Mononuclear cell (primary cell): ENCODE measurements at regions not wholly inside any gene's neighbourhood (a gene's known extent, or its start where the extent isn't known, plus 50 kb on each side); places are given as distances from the start of the nearest gene placed in this dataset.

Experiments used
- H3K27me3 ChIP-seq: 2 replicates; pipeline ENCODE4 v1.6.0; 2011; ENCODE audit warnings: low read length, control low read depth; ENCODE audit not compliant: insufficient read depth
- H3K4me1 ChIP-seq: 2 replicates; pipeline ENCODE4 v1.5.1; 2011; ENCODE audit warnings: mild to moderate bottlenecking, low read length, control low read depth; ENCODE audit not compliant: insufficient read depth
- H3K4me3 ChIP-seq: 2 replicates; pipeline ENCODE4 v1.5.1; 2011; ENCODE audit warnings: mild to moderate bottlenecking, low read length, moderate library complexity
- H3K9me3 ChIP-seq: 2 replicates; pipeline ENCODE4 v1.5.1; 2011; ENCODE audit warnings: low read depth, mild to moderate bottlenecking, control low read depth, low read length

DNA sequence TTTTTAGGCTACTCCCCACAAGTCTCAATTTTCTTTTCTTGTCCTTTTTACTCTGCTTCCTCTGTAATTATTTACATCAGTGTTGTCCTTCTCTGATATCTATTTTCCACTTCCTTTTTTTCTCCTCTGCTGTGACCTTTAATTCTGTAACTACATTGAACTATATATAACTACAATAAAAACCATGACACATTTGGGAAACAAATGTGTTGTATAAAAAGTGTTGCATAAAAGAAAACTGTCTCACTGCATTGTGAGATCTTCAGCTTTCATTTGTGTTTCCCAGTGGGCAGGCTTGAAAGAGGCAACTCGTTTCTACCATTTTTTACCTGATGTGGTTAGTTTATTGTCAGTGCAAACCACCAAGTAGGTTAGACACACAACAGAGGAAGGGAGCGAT, 483.9 kb upstream of the NRP1 start:
- no peaks in the 10 kb centered on the region for H3K4me1 ChIP-seq
- H3K9me3 ChIP-seq, result no peaks in the 10 kb centered on the region
- no peak overlapping the region for H3K4me3 ChIP-seq
- no peaks in the 10 kb centered on the region for H3K27me3 ChIP-seq

DNA sequence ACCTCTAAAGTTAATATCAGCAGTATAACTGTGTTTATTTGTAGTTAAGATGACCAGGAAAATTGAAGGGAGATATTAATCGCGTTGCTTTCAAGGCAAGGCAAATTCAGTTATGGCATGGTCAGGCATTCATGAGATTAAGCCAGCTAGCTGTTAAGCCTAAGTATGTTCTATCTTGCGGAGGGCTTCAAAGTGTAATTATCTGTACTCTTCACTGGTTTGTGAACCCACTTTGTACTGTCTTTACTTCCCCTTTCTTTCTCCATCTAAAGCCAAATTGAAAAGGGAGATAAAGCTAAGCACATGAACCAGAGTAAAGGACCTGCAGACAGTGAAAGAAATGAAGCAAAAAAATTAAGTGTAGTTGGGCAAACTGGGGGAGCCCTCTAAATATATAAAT, 483.1 kb upstream of the NRP1 start:
- Histone ChIP-seq H3K4me1 (no peaks in the 10 kb centered on the region), H3K4me3 (no peak overlapping the region), H3K9me3 (no peaks in the 10 kb centered on the region), H3K27me3 (no peaks in the 10 kb centered on the region)

DNA sequence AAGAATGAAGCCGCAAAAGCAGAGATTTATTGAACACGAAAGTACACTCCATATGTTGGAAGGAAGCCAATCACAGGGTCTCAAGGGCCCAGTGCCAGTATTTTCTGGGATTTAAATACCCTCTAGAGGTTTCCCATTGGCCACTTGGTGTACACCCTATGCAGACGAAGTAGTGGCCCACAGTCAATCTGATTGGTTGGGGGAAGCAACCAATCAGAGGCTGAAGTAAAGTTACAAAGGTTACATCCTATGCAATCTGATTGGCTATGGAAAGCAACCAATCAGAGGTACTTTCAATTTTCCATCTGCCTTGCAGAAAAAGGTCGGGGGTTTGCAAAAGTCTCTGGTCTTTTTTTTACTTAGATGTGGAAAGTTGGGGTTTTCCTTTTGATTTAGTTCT, 481.3 kb upstream of the NRP1 start:
- Histone ChIP-seq H3K9me3 (no peaks in the 10 kb centered on the region), H3K27me3 (no peaks in the 10 kb centered on the region), H3K4me1 (no peaks in the 10 kb centered on the region), H3K4me3 (no peak overlapping the region)

DNA sequence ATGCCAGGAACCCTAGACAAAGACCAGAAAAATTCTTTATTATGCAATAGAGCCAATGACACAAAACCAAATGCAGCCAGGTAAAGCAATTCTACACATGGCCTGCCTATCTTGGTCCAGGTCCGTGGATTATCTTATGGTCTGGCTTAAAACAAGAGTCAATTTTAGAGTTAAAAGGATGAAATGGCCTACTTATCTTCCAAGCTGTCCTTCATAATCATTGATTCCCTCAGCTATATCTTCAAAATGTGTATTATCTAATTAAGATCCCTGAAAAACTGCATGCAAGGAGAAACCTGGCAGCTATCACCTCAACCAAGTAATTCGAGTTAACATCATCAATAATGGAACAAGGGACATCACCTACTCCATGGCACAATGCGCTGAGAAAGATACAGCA, 479.4 kb upstream of the NRP1 start:
- H3K27me3 ChIP-seq, result no peaks in the 10 kb centered on the region
- H3K4me3 ChIP-seq, result no peak overlapping the region
- no peaks in the 10 kb centered on the region for H3K4me1 ChIP-seq
- H3K9me3 ChIP-seq, result no peaks in the 10 kb centered on the region

DNA sequence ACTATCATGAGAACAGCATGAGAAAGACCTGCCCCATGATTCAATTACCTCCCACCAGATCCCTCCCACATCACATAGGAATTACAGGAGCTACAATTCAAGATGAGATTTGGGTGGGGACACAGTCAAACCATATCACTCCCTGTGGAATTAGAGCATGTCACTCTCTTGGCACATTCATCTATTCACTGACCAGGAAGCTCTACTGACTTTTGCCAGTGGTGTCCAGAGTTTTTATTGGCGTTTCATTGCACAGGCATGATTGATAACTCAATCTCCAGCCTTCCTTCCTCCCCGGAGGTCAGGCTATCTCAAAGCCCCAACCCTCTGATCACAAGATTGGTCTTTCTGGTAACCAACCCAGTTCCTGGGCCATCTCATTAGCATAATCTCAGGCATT, 478.9 kb upstream of the NRP1 start:
- Histone ChIP-seq H3K4me3 (no peak overlapping the region), H3K9me3 (no peaks in the 10 kb centered on the region), H3K27me3 (no peaks in the 10 kb centered on the region), H3K4me1 (no peaks in the 10 kb centered on the region)

DNA sequence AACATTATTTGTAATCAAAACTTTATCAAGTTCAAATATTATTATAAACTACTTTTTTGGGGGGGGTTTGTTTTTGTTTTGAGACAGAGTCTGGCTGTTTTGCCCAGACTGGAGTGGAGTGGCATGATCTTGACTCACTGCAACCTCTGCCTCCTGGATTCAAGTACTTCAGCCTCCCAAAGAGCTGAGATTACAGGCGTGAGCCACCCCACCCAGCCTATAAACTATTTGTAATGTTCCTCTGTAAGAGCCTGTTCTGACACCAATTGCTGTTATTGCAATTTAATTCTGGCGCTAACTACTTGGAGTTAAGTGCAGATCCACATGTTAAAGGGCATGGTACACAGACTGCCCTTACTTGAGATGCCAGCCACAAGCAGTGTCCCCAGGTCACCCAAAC, 478.1 kb upstream of the NRP1 start:
- H3K4me3 ChIP-seq, result no peak overlapping the region
- no peaks in the 10 kb centered on the region for H3K27me3 ChIP-seq
- no peaks in the 10 kb centered on the region for H3K9me3 ChIP-seq
- no peaks in the 10 kb centered on the region for H3K4me1 ChIP-seq

DNA sequence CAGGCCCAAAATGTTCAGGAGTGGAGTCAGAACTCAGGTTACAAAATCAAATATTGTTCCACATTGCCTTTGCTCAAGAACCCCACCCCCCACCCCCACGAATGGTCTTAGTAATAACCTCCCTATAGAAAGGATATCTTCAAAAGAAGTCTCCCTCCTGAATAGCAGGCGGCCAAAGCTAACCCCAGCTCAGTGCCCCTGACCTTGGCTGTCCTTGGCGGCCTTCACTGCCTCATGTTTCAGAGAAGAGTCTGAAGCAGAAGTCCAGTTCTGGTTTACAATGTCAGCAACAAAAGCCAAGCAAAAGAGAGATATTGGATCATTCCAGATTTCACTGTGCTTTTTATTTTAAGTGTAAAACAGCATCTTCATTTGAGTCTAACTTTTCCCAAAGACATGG, 476.5 kb upstream of the NRP1 start:
- Histone ChIP-seq H3K27me3 (no peaks in the 10 kb centered on the region), H3K9me3 (no peaks in the 10 kb centered on the region), H3K4me1 (no peaks in the 10 kb centered on the region), H3K4me3 (no peak overlapping the region)

DNA sequence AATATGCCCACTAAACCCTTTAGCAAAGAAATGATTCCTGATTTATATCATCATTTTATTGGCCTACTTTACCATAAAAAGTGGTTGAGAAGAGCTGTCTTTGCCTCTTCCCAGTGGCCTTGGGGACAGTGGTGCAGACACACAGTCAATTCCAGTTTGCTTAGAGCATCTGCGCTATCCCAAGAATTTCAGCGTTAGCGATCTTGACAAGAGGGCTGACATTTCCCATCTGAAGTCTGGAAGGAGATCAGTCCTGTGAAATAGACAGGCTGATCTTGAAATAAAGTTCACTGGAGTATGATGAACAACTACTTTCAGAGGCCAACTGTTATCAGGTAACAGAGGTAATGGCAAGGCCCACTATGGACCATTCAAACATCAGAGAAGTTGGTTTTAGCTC, 475.3 kb upstream of the NRP1 start:
- Histone ChIP-seq H3K27me3 (no peaks in the 10 kb centered on the region), H3K4me1 (no peaks in the 10 kb centered on the region), H3K4me3 (no peak overlapping the region), H3K9me3 (no peaks in the 10 kb centered on the region)

DNA sequence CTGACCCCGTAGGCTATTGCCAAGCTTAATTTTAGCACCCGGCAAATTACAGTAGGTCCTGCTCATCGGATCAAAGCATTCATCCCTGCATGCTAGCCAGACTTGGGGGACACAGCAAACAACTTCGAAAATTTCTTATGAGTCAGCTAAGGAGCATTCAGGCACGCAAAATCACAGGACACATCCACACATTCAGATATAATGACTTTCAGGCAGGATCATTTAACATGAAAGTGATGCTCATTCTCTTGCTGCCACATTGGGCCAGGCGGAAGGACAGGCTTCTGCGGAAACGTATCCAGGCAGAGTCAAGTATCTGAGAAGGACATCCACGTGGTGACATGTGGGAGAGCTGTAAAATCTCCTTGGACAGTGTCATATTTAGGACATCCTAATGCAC, 474.0 kb upstream of the NRP1 start:
- no peaks in the 10 kb centered on the region for H3K4me1 ChIP-seq
- H3K27me3 ChIP-seq, result no peaks in the 10 kb centered on the region
- no peak overlapping the region for H3K4me3 ChIP-seq
- no peaks in the 10 kb centered on the region for H3K9me3 ChIP-seq

DNA sequence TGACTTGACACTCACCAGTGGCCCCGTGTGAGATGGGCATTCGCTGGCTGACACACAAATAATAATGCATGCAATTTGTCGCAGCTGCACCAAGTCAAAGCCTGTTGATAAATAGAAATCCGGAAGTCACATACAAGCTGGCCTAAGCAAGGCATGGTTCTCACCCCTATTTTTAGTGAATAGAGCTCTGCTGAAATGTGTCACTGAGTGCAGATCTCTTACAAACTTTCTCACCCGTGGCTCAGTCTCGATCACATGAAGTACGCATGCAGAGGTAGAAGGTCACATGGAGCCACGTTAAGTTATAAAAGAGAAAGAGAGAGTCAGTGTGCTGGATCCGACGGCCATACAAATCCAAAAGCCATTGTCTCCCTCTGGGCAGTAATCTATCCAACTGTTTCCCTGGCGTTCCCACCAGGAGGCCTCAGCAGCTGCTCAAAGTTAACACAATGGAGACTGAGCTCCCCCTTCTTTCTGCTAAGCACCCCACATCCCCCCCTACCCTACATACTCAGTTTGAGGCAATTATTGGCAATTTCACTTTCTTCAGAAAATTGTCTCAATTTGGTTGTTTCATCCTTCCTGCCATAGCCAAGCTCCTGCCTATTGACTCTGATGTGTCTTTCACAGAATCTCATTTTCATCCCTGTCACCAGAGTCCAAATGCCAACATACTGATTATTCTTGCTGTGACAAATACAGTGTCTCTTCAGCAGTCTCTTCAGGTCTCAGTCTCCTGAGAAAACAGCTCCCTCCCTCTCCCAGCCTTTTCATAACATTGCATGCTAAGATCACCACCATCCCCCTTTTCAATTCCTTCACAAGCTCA, 473.3 kb upstream of the NRP1 start:
- no peaks in the 10 kb centered on the region for H3K27me3 ChIP-seq
- no peaks in the 10 kb centered on the region for H3K9me3 ChIP-seq
- H3K4me3 ChIP-seq, result no peak overlapping the region
- no peaks in the 10 kb centered on the region for H3K4me1 ChIP-seq

DNA sequence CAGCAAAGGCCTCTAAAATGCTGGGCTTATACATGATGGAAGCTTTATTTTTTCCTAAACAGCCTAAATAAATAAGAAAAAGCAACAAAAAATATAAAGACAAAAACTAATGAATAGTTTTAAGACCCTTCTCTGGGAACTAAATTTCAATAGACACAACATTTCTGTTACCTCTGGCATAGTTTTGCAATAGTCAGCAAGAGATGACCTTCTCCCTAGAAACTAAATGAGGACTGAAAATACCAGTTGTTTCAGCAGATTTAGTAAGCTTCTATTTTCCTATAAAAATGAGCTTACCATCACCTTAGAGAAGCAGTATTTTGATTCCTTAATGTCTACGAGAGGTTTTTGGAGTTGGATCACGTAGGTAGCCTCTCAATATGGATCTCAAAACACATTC, 471.4 kb upstream of the NRP1 start:
- Histone ChIP-seq H3K9me3 (no peaks in the 10 kb centered on the region), H3K4me1 (no peaks in the 10 kb centered on the region), H3K27me3 (no peaks in the 10 kb centered on the region), H3K4me3 (no peak overlapping the region)

DNA sequence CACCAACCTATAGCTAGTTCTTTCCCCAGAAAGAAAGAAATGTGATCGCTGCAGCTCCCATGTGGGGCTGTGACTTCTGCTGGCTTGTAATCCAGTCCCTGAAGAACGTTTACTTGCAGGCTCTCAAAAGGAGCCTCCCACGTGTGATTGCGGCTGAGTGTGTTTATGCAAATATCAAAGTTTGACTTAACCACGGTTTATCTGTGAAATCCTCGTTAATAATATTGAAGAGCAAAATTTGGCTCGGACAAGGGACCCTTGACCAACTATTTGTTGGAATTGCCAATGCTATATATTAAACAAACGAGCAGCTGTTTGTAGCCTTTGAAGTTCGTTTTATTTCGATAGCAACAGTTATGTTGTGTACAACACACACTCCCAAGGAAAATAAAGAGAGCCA, 470.1 kb upstream of the NRP1 start:
- no peaks in the 10 kb centered on the region for H3K27me3 ChIP-seq
- no peaks in the 10 kb centered on the region for H3K4me1 ChIP-seq
- no peak overlapping the region for H3K4me3 ChIP-seq
- no peaks in the 10 kb centered on the region for H3K9me3 ChIP-seq

DNA sequence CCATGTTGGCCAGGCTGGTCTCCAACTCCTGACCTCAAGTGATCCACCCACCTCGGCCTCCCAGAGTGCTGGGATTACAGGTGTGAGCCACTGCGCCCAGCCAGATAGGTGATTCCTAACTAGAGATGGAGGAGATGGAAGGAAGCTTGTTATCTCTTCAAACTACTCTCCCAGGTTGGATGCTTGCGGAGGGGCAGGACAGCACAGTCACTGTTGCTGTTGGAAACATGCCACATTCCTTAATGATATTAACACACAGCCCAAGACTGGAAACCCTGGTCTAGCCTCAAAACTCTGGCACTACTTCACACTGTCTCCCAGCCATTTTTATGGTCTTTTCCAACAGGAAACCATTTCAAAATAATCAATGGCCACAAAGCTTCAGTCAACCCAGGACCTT, 468.8 kb upstream of the NRP1 start:
- H3K9me3 ChIP-seq, result no peaks in the 10 kb centered on the region
- H3K27me3 ChIP-seq, result no peaks in the 10 kb centered on the region
- no peak overlapping the region for H3K4me3 ChIP-seq
- no peaks in the 10 kb centered on the region for H3K4me1 ChIP-seq

DNA sequence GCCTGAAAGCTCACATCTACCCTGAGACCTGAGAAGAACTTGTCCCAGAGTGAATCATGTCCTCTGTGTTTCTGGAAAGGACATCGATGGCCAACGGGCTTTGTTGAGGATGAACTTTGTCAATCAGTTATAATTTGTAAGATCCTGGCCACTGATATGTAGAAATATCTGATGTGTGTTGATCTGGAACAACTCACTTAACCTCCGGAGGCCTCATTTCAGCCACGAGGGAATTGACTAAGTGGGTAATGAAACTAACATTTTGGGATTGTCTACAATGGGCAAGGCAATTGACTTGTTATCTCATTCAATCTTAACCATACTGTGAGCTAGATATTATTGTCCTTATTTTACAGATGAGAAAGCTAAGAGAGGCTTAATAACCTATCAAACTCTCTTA, 468.1 kb upstream of the NRP1 start:
- H3K27me3 ChIP-seq, result no peaks in the 10 kb centered on the region

DNA sequence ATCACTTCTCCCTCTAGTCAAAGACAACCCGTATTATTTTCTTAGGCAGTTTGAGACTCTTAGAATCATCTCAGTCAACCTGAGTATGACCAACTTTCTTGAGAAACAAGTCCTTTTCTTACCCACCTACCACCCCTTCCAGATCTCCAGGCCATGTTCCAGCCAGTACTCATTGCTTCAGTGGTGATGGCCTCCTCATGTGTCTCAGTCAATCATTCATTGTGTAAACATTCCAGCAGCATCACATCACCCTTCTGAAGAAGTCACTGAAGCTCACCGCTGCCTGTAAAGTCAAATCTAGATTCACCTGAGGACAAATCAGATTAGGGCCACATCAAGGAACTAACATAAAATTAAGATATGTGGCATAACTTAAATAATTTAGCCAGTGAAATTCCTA, 467.2 kb upstream of the NRP1 start:
- Histone ChIP-seq H3K4me3 (no peak overlapping the region), H3K4me1 (no peaks in the 10 kb centered on the region), H3K27me3 (no peaks in the 10 kb centered on the region), H3K9me3 (no peaks in the 10 kb centered on the region)

More for the DNA sequence above, 468.1 kb upstream of the NRP1 start:
- Histone ChIP-seq H3K4me1 (no peaks in the 10 kb centered on the region), H3K9me3 (no peaks in the 10 kb centered on the region), H3K4me3 (no peak overlapping the region)

DNA sequence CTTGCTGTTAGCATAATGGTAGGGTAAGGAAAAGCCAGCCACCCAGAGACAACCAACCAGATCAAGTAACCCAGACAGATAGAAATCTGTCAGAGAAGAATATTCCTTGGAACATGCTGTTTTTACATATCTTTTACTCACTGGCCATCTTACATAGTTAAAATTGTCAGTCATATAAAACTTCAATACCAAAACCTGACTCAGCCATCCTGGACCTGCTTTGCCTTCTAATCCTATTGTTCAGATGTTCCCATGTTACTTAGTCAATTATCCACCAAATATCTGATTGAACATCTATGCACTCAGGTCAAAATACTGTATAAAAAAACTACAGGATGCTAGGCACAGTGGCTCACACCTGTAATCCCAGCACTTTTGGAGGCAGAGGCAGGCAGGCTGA, 466.5 kb upstream of the NRP1 start:
- Histone ChIP-seq H3K4me3 (no peak overlapping the region), H3K4me1 (no peaks in the 10 kb centered on the region), H3K9me3 (no peaks in the 10 kb centered on the region), H3K27me3 (no peaks in the 10 kb centered on the region)
